Activated CD4-positive, alpha-beta T cell treated with anti-CD3 and anti-CD28 coated beads, Interleukin-2, amount 50 U/mL, for 16 hours (primary cell): ENCODE measurements at regions not wholly inside any gene's neighbourhood (a gene's known extent, or its start where the extent isn't known, plus 50 kb on each side); places are given as distances from the start of the nearest gene placed in this dataset.
"Not testable (repeated sequence)": the region's sequence is repeated elsewhere in the genome, so short reads cannot be mapped to it uniquely, and the experiment has no call there.

Experiments
- DNase-seq: peaks from one replicate; pipeline ENCODE4 v3.0.0-alpha.2; 2020

DNA sequence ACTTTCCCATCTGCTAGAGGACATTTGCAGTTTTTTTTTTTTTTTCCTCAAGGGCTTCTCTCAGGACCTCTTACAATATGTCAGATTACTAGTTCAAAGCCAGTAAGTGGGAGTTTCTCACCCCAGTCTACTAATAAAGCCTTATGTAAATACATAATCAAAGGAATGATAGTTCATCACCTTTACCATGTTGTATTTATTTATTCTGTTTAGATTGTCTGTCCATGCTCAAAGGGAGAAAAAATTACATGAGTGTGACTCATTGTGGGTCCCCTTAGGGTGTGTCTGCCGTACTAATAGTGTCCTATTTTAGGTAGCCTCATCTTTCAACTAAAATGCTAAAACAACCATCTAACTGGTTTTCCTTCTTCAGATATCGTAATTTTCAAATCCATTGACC is 917.6 kb downstream of the EPHA3 start:
- DNase-seq: no peak

GRCh38 chr3:90026406-90026805 is 919.0 kb downstream of the EPHA3 start:
- no peak for DNase-seq

- no peak for DNase-seq
Observed at GRCh38 chr3:90031121-90031520, 923.7 kb downstream of the EPHA3 start.

DNA sequence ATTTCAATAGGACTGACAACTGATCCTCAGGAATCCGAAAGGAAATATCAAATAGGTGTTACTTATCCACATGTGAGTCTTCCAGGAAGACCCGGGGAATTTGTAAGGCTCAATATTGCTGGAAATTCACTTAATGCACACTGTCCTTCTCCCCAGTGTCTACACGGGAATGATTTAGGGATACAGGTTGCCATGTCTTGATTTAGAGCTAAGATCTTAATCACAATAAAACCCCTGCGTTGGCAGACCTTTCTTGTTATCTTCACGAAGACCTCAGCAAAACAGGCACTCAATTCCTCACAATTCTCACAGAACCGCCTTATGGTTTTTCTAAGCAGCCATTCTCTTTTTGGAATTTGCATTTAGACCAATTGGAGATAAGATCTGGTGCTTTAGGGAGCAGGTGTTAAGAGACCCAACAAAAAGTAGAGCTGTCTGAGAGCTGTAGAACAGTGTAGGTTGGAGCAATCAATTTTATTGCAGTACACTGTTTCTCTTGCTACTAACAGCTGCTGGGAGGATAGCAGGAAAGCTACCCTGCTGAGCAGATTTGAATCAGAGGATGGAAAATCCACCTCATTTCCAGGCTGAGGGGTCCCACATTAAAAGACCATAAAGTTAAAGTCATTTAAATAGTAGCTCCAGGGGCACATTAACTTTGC is 925.7 kb downstream of the EPHA3 start:
- no peak for DNase-seq

DNA sequence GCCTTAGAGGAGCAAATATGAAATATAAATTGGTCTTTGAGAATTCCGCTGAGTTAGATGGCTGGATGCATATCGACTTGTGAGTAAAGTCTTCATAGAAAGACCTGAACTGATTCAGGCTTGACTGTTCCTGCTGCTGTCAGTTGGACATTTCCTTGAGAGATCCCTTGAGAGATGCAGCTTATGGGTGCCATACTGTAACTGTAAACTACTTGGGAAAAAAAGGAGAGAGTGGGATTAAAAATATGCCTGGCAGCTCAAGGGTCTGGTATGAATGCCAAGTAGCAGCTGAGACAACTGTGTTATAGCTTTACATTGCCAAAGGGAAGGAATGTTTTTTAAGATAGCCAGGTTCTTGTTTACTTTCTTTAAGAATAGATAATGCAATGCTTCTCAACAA is 926.6 kb downstream of the EPHA3 start:
- no peak for DNase-seq

DNA sequence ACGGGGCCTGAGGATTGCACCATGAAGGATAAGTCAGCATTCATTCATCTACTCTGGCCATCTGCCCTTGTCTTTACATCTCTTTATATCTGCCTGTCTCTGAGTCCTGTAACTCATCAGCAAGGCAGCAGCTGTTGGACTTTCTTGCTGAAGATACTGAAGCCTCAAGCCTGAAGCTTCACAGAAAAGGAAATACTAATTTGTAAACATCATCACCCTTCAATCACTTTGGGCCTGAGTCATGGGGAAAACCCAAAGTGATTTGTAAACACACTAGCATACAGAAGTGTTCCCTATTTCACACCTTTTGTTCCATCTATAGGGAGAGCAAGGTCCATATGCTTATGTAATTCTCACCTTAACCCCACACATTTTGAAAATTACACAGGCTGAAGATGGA is 928.2 kb downstream of the EPHA3 start:
- DNase-seq: no peak

- DNase-seq: no peak
Observed at GRCh38 chr3:90036939-90037469, 929.6 kb downstream of the EPHA3 start.

DNA sequence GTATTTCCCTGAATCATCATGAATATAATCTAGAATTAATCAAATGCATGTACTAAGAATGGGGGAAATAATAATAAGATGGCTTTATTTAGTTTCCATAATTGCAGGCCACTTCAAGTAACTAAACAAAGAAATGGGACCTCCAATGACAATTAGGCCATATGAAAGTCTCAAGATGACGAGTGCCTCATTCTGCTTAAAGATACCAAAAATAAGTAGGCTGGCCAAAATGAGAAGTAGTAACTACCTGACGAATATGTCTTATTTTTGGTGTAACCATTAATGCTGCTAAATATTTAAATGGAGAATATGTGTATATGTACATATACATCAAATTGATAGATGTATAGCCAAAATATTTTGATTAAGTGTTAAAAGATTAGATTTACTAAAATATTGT is 932.6 kb downstream of the EPHA3 start:
- no peak for DNase-seq

DNA sequence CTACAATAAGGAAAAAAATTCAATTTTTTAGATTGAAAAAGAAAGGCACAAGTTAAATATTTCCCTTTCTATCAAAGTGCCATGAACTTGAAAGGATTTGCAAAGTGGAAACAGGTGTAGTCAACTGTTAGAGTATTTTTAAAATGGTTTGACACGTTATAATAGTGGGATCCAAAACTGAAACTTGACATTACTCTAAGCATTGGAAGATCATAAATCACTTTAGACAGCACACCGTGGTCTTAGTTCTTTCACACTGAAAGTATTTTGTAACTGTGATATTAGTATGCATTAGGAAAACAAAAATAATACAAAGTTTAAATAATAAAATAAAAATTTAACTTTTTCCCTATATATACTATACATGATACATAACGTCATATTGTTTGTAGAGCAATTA is 933.1 kb downstream of the EPHA3 start:
- no peak for DNase-seq

GRCh38 chr3:90041995-90042394 is 934.6 kb downstream of the EPHA3 start:
- no peak for DNase-seq

- no peak for DNase-seq
Observed at GRCh38 chr3:90043287-90043686, 935.9 kb downstream of the EPHA3 start.

- no peak for DNase-seq
Observed at GRCh38 chr3:90044084-90044816, 936.8 kb downstream of the EPHA3 start.

DNA sequence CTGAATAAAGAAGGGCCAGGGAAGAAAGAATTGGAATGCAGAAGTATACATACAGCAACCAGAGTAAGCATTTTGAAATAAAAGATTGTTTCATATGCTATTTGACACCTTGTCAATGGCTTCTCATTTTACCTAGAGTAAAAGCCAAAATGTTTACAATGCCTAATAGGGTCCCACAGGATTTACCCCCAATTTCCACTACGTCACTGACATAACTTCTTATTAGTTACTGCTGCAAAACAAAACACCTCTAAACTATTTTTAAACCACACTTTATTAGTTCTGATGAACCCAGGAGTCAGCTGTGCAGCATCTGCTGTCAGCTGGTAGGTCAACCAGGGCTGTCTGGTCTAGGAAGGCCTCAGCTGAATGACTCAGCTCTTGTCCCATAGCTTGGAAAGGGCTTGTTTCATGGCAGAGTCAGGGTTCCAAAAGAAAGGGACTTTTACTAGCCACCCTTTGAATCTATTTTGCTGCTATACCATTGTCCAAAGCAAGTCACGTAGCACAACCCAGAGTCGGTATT is 945.1 kb downstream of the EPHA3 start:
- no peak for DNase-seq

DNA sequence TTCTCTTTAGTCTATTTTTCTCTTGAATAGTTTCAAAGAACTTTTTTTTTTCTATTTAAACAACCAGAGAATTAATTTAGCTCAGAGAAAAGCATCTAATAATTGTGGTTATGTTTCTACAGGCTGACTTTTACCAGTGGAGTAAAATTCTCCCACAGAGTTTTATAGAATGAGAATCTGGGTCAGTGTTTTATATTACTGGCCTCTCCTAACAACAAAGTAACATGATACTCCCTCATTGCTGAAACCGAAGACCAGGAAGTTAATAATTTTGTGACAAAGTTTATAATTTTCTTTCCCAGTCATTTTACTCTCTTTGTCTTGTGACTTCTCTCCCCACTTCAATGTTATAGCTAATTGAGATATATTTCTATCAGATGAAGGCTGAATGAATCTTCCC is 946.9 kb downstream of the EPHA3 start:
- no peak for DNase-seq

- no peak for DNase-seq
Observed at GRCh38 chr3:90055666-90056065, 948.2 kb downstream of the EPHA3 start.

DNA sequence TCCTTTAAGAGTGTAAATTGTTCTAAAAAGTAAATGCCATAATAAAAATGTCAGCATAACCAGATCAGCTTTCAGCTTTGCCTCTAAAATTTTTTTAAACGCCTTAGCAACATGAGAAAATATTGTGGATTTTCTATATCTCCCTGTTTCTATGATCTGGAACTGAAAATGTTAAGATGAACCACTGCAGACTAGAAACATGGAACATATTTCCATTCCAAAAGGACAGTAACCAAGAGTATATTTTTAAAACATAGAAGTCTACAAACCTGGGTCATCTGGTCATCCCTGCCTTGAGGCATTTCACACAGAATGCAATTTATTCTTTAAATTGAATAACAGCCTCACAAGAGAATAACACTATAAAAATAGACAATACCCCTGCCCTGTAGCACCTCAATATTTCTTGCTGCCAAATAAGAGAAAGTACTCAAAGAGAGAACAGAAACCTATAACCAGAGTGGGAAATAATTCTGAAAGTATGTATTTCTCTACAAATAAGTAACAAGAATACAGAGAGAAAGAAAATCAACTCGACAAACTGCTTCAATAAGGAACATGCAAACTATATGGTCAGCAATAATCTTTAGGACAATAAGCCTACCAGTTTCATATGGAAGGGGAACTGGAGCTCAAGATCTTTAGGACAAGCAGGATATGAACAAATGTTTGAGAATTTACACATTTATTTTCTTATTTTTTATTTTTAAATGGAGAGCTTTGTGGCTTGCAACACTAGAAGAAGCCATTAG is 949.0 kb downstream of the EPHA3 start:
- DNase-seq: no peak

DNA sequence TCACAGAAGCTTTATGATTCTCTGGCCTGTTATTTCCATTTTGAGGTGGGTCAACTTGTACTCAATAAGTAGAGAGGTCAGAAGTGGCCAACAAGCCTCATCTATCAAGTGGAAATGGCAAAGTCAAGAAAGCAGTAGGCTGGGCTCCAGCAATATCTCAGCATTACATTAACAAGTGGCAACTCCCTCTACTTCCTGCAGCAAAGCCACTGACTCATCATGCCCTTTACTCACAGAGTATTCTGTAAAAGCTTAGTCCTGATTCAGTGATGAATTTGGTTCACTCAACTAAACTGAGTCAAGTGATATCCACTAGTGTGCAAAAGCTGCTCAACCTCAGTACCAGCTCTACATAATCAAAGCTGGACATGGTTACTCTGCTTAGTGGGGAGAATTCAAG is 954.6 kb downstream of the EPHA3 start:
- DNase-seq: no peak

DNA sequence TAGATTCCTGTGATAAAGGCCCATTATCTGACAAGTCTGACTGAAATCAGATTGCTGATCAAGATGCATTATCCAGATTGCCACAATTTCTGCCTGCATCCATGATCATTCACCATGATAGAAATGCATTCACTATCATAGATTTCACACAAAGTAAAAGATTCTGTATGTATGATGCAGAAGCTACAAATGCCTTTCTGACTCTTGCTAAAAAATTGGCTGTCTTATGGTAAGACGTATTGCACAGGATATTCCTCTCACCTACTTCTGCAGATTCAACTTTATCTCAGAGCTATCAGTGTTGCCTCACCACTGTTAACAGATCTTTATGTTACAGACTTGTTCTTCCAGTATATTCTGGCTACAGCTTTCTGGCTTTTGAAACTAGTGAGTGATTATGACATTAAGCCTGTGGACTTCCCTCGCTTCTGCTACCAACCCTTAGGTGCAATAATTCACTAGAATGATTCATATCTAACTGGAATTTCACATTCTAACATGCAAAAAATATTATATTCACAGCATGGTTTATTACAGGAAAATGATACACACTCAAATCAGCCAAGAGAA is 955.3 kb downstream of the EPHA3 start:
- DNase-seq: no peak

DNA sequence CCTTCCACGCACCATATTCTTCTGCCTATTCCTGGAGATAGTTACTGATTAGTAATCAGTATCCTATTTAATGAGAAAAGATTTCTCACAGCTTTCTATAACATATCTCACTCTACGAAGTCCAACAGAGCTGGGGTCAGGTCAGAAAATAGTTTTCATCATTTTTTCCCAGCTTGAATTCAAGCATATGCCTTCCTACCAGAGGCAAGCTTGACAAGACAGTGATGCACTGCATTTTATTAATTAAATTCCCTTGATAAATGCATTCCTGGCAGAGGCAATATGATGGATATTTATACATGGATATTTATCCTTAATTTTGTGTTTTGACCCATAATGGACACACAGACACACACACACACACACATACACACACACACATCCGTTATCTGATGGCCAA is 961.4 kb downstream of the EPHA3 start:
- DNase-seq: no peak

DNA sequence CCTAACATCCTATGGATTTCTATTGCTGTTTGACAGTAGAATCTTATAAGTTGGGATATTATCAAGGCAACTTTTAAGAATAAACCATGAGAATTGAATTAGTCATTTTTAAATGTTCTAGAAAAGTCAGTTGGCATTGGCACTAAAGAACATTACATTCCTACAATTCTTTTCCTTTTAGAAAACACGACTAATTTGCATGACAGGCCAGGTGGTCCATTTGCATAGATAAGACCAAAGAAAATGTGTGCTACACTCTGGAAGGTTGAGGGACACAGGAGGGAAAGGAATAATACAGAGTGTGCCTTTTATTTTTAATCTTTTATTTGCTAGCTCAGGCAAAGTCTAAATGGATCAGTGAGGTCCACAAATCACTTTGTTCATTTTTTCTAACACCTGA is 962.3 kb downstream of the EPHA3 start:
- DNase-seq: no peak

DNA sequence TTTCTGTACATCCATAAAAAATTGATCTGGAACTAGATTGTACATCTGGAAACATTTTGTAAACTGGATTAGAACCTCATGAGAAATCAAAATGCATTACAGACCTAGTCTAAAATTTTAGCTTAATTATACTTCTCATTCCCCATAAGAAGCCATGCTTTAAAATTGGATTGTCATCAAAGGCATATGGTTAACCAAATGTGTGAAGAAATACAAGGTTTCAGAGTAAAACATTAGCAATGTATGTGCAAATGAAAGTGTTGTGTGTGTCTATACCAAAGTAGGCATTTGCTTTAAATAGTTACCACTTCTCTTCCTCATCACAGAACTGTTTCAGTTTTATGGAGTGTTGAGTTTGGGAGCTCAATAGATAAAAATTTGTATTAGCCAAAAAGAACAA is 968.7 kb downstream of the EPHA3 start:
- no peak for DNase-seq

GRCh38 chr3:90080988-90081387 is 973.6 kb downstream of the EPHA3 start:
- DNase-seq: no peak

GRCh38 chr3:90086297-90086696 is 978.9 kb downstream of the EPHA3 start:
- not testable (repeated sequence) for DNase-seq
